ENCODE measurements at regions not wholly inside any gene's neighbourhood (a gene's known extent, or its start where the extent isn't known, plus 50 kb on each side); places are given as distances from the start of the nearest gene placed in this dataset.

GRCh38 chr1:87186346-87186745 is 142.3 kb upstream of the LMO4 start:
- Histone ChIP-seq H3K4me3 (ENCODE audit: insufficient read depth, low read length) (no peak overlapping the region), H3K4me2 (ENCODE audit: insufficient read depth, low read length) (no peak overlapping the region), H3K79me2 (ENCODE audit: insufficient read depth, low read length) (no peaks in the 10 kb centered on the region), H3K36me3 (ENCODE audit: insufficient read depth, low read length) (no peaks in the 10 kb centered on the region), H3K27me3 (ENCODE audit: insufficient read depth, low read length) (peaks cover 2% of the 10 kb centered on the region), H3K9me3 (ENCODE audit: low read depth, low read length) (no peaks in the 10 kb centered on the region), H2AFZ (ENCODE audit: low read length) (no peak overlapping the region), H3K4me1 (ENCODE audit: insufficient read depth, low read length) (no peaks in the 10 kb centered on the region), H4K20me1 (ENCODE audit: insufficient read depth, low read length) (no peaks in the 10 kb centered on the region), H3K27ac (ENCODE audit: low read depth, low read length) (no peak overlapping the region)
- no peak for TF ChIP-seq CTCF (IDR thresholded peaks at IDR 0.05; ENCODE audit: extremely low read depth, low read depth, low read length)
- DNase-seq (ENCODE audit: insufficient read length, low spot score, missing footprints): no peak

GRCh38 chr1:87188640-87189039 is 140.0 kb upstream of the LMO4 start:
- TF ChIP-seq CTCF (IDR thresholded peaks at IDR 0.05; ENCODE audit: extremely low read depth, low read depth, low read length): no peak
- Histone ChIP-seq H3K36me3 (ENCODE audit: insufficient read depth, low read length) (no peaks in the 10 kb centered on the region), H3K27ac (ENCODE audit: low read depth, low read length) (no peak overlapping the region), H2AFZ (ENCODE audit: low read length) (no peak overlapping the region), H3K4me1 (ENCODE audit: insufficient read depth, low read length) (no peaks in the 10 kb centered on the region), H3K9me3 (ENCODE audit: low read depth, low read length) (no peaks in the 10 kb centered on the region), H3K4me3 (ENCODE audit: insufficient read depth, low read length) (no peak overlapping the region), H4K20me1 (ENCODE audit: insufficient read depth, low read length) (no peaks in the 10 kb centered on the region), H3K27me3 (ENCODE audit: insufficient read depth, low read length) (no peaks in the 10 kb centered on the region), H3K4me2 (ENCODE audit: insufficient read depth, low read length) (no peak overlapping the region), H3K79me2 (ENCODE audit: insufficient read depth, low read length) (no peaks in the 10 kb centered on the region)
- DNase-seq (ENCODE audit: insufficient read length, low spot score, missing footprints): no peak

GRCh38 chr1:87190402-87190801 is 138.3 kb upstream of the LMO4 start:
- no peak for DNase-seq (ENCODE audit: insufficient read length, low spot score, missing footprints)
- Histone ChIP-seq H3K27ac (ENCODE audit: low read depth, low read length) (no peak overlapping the region), H3K9me3 (ENCODE audit: low read depth, low read length) (no peaks in the 10 kb centered on the region), H3K27me3 (ENCODE audit: insufficient read depth, low read length) (no peaks in the 10 kb centered on the region), H3K4me2 (ENCODE audit: insufficient read depth, low read length) (no peak overlapping the region), H3K4me3 (ENCODE audit: insufficient read depth, low read length) (no peak overlapping the region), H4K20me1 (ENCODE audit: insufficient read depth, low read length) (no peaks in the 10 kb centered on the region), H2AFZ (ENCODE audit: low read length) (no peak overlapping the region), H3K79me2 (ENCODE audit: insufficient read depth, low read length) (no peaks in the 10 kb centered on the region), H3K4me1 (ENCODE audit: insufficient read depth, low read length) (no peaks in the 10 kb centered on the region), H3K36me3 (ENCODE audit: insufficient read depth, low read length) (no peaks in the 10 kb centered on the region)
- TF ChIP-seq CTCF (IDR thresholded peaks at IDR 0.05; ENCODE audit: extremely low read depth, low read depth, low read length): no peak

GRCh38 chr1:87191646-87192045 is 137.0 kb upstream of the LMO4 start:
- Histone ChIP-seq H2AFZ (ENCODE audit: low read length) (no peak overlapping the region), H3K4me2 (ENCODE audit: insufficient read depth, low read length) (no peak overlapping the region)

More at GRCh38 chr1:87191646-87192045, 137.0 kb upstream of the LMO4 start:
- Histone ChIP-seq H3K27me3 (ENCODE audit: insufficient read depth, low read length) (no peaks in the 10 kb centered on the region), H3K4me1 (ENCODE audit: insufficient read depth, low read length) (no peaks in the 10 kb centered on the region), H4K20me1 (ENCODE audit: insufficient read depth, low read length) (no peaks in the 10 kb centered on the region), H3K9me3 (ENCODE audit: low read depth, low read length) (no peaks in the 10 kb centered on the region), H3K27ac (ENCODE audit: low read depth, low read length) (no peak overlapping the region), H3K36me3 (ENCODE audit: insufficient read depth, low read length) (no peaks in the 10 kb centered on the region), H3K79me2 (ENCODE audit: insufficient read depth, low read length) (no peaks in the 10 kb centered on the region), H3K4me3 (ENCODE audit: insufficient read depth, low read length) (no peak overlapping the region)
- DNase-seq (ENCODE audit: insufficient read length, low spot score, missing footprints): no peak
- no peak for TF ChIP-seq CTCF (IDR thresholded peaks at IDR 0.05; ENCODE audit: extremely low read depth, low read depth, low read length)
